Spleen (tissue), 7 donors: ENCODE measurements at regions not wholly inside any gene's neighbourhood (a gene's known extent, or its start where the extent isn't known, plus 50 kb on each side); places are given as distances from the start of the nearest gene placed in this dataset.

Experiments used
- CTCF ChIP-seq, 11 experiments: fragments of 200-600 bp in 7 of 11; fragments of 450-650 bp in 4 of 11; sonication (generic) in 4 of 11; IDR thresholded peaks in 8 of 11; conservative IDR thresholded peaks in 3 of 11; 1 replicate in 7 of 11; 2 replicates in 4 of 11; pipeline versions ENCODE4 v1.4.0 to v1.8.0; 2016 to 2021; ENCODE audit warnings: antibody characterized with exemption in 11 of 11, inconsistent platforms in 4 of 11, mild to moderate bottlenecking in 1 of 11
- POLR2A ChIP-seq, 3 donors: fragments of 450-650 bp; IDR thresholded peaks; one replicate each; pipeline ENCODE4 v1.5.1; 2017; ENCODE audit warnings: antibody characterized with exemption in 3 of 3, mild to moderate bottlenecking in 1 of 3
- POLR2AphosphoS5 ChIP-seq, 3 donors: sonication (generic); formaldehyde crosslinking; IDR thresholded peaks; one replicate each; pipeline ENCODE4 v1.5.1; 2017; ENCODE audit warnings: antibody characterized with exemption in 3 of 3
- donor health status: DM: no; HTN: no; CAD: no; lungs with moderate emphysema.
- donor health status: DM: no; HTN: no; CAD: no.
- donor health status: DM: no; HTN: no; CAD: no.

DNA sequence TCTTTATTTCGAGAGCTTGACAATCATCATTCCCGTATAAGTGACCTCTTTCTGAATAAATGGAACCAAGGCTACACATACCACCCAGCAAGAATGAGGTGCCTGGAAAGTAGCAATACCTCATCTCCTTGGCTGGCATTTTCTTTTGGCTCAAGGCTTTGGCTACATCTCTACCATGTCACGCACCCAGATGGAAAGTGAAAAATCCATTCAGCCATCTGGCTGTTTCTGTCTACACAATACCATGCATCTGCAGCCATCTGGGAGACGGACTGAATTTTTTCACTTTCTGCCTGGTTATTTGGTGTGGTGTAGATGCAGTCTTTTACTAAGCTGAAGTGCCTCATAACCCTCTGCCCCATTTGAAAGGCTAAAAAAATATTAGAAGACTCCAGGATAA, 566.9 kb downstream of the BCL11A start:
- no peak for TF ChIP-seq CTCF (IDR thresholded peaks at IDR 0.05 in 8 of 11, conservative IDR thresholded peaks at IDR 0.05 in 3 of 11)
- no peak for TF ChIP-seq POLR2AphosphoS5 (IDR thresholded peaks at IDR 0.05)
- TF ChIP-seq POLR2A (IDR thresholded peaks at IDR 0.05), result no peak
